GM10248 (cell line): ENCODE measurements at regions not wholly inside any gene's neighbourhood (a gene's known extent, or its start where the extent isn't known, plus 50 kb on each side); places are given as distances from the start of the nearest gene placed in this dataset.
"Not testable (repeated sequence)": the region's sequence is repeated elsewhere in the genome, so short reads cannot be mapped to it uniquely, and the experiment has no call there.

Experiments
- CTCF ChIA-PET: fragments of 300-600 bp; sonication (Branson Sonifier 250); formaldehyde crosslinking; extraction: SDS; loops from one replicate; lab custom pipeline; 2021; ENCODE audit warnings: antibody characterized with exemption; lab: Yijun Ruan, JAX
- POLR2A ChIA-PET: fragments of 350-650 bp; sonication (Branson Sonifier 250); formaldehyde crosslinking; extraction: SDS; loops from one replicate; lab custom pipeline; 2020; ENCODE audit warnings: antibody characterized with exemption; lab: Yijun Ruan, JAX
- DNase-seq: peaks from one replicate; pipeline ENCODE4 v3.0.0; 2012; ENCODE audit errors: extremely low spot score
- TF ChIP-seq, protein P1 (sequence below): IDR thresholded peaks from 2 replicates; pipeline ENCODE4 v1.5.1; 2012; ENCODE audit warnings: mild to moderate bottlenecking, low read depth; ENCODE audit errors: extremely low read depth, missing control alignments, control extremely low read depth

DNA sequence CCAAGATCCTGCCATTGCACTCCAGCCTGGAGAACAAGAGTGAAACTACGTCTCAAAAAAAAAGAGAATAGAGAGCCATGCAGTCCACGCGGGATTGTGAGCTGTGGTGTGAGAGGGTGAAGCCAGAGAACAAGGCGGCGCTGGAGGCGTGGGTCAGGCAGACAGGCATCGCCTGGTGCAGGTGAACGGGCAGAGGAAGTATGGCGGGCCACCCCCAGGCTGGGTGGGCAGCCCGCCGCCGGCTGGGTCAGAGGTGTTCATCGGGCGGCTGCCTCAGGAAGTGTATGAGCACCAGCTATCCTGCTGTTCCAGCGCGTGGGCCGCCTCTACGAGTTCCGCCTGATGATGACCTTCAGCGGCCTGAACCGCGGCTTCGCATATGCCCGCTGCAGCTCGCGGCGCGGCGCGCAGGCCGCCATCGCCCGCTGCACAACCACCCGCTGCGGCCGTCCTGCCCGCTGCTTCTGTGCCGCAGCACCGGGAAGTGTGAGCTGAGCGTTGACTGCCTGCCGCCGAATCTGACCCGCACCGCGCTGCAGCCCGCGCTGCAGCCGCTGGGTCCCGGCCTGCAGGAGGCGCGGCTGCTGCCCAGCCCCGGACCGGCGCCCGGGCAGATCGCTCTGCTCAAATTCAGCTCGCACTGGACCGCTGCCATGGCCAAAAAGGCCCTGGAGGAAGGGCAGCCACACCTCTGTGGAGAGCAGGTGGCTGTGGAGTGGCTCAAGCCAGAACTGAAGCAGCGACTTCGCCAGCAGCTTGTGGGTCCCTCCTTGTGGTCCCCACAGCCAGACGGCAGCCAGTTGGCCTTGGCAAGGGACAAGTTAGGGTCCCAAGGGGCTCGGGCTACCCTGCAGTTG, 95.5 kb upstream of the PLEKHM1 start:
- peak; percentile 27 for DNase-seq
- POLR2A ChIA-PET, result not testable (repeated sequence)
- CTCF ChIA-PET, result interaction anchor here (0.6 to 1.3 kb wide), 3 partner anchors 266 to 448 kb away, joined by 3 to 4 read pairs (median 3); no protein-coding TSS in a partner anchor
- TF ChIP-seq, protein P1, sequence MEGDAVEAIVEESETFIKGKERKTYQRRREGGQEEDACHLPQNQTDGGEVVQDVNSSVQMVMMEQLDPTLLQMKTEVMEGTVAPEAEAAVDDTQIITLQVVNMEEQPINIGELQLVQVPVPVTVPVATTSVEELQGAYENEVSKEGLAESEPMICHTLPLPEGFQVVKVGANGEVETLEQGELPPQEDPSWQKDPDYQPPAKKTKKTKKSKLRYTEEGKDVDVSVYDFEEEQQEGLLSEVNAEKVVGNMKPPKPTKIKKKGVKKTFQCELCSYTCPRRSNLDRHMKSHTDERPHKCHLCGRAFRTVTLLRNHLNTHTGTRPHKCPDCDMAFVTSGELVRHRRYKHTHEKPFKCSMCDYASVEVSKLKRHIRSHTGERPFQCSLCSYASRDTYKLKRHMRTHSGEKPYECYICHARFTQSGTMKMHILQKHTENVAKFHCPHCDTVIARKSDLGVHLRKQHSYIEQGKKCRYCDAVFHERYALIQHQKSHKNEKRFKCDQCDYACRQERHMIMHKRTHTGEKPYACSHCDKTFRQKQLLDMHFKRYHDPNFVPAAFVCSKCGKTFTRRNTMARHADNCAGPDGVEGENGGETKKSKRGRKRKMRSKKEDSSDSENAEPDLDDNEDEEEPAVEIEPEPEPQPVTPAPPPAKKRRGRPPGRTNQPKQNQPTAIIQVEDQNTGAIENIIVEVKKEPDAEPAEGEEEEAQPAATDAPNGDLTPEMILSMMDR, result peak; percentile 44

DNA sequence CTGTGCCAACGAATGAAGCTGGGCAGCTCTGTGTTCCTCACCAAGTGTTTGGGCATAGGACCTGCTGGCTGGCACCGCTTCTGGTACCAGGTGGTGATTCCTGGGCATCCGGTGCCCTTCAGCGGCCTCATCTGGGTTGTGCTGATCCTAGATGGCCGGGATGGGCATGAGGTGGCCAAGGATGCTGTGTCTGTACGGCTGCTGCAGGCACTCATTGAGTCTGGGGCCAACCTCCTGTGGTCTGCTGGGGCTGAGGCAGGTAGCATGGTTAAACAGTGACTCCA, 96.1 kb upstream of the PLEKHM1 start:
- DNase-seq, POLR2A ChIA-PET: not testable (repeated sequence)
- CTCF ChIA-PET, result interaction anchor here (0.6 kb wide), 1 partner anchor 276 kb away, joined by 4 read pairs; no protein-coding TSS in a partner anchor

DNA sequence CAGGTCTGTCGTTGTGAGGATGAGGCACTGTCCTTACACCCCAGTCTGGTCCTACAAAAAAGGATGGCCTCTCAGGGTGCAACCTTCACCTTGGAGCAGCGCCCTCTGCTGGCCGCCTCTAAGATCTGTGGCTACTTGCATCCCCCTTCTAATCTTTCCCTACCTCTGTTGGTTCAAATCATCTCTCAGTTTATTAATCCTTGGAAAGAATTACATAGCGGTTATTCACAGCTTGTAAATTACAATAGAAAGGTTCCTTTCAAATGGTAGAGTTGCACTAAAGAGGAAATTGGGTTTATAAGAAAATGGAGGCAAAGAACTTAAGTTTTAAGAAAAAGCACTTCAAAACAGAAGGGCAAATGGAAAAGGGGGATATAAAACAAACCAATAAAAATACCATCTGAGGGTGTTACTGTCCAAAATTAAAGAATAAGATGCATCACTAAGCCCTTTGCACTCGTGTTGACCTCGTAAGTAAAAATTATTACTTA, 102.0 kb upstream of the PLEKHM1 start:
- POLR2A ChIA-PET, result not testable (repeated sequence)
- CTCF ChIA-PET, result interaction anchor here (1.2 kb wide), 2 partner anchors 43 to 167 kb away, joined by 3 to 4 read pairs; no protein-coding TSS in a partner anchor
- TF ChIP-seq, protein P1, result peak; percentile 78

DNA sequence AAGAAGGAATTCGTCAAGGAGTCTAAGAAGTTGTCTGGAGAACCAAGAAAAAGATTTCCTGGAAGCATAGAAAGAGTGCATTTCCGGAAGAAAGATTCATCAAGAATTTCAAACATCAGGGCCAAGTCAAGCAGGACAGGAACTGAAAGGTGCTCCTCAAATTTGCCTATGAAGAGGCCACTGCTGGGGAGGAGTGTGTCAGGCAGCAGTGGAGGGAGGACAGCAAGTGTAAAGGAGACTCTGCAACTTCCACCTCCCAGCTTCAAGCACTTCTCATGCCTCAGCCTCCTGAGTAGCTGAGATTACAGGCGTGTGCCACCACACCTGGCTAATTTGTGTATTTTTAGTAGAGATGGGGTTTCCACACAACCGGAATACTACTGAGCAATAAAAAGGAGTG, 105.8 kb upstream of the PLEKHM1 start:
- CTCF ChIA-PET, DNase-seq, POLR2A ChIA-PET: not testable (repeated sequence)

More for the DNA sequence above, 102.0 kb upstream of the PLEKHM1 start:
- peak; percentile 58 for DNase-seq

DNA sequence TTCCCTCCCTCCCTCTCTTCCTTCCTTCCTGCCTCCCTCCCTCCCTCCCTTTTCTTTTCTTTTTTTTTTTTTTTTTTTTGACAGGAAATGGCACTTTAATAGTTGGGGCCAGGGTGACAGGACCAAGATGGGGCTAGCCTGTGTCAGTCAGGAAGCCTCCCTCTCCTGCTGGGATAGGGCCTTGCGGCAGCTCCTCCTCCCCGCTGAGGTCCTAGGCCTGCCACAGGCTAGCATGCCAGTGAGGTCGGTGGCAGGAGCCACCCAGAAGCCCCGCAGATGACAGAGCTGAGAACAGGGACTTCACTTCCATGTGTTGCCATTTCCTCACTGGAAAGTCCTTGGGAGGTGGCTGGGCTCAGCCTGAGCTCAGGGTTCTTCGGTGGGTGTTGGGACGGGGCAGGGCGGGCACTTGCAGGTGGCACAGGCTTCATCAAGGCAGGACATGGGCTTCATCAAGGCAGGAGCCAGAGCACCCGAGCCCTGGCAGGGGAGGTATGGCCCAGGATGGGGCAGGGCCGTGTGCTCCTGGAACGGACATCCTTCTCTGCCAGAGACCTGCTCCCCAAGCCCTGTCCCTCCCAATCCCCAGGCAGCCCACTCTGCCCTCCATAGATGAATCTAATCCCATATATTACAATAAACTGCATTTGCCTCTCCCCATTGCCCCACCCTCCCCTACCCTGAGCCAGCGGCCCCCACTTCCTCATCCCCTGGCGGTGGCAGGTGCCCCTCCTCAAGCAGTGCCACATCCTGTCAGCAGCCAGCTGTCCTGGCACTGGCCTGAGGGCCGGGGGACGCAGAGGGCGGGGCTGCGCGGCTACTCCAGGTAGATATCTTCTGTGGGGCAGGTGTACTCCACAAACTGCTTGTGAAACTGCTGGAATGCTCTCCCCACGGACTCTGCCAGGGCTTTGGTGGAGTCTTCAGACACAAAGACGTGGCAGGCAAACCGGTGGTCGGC, 109.8 kb upstream of the PLEKHM1 start:
- CTCF ChIA-PET, POLR2A ChIA-PET, DNase-seq: not testable (repeated sequence)

DNA sequence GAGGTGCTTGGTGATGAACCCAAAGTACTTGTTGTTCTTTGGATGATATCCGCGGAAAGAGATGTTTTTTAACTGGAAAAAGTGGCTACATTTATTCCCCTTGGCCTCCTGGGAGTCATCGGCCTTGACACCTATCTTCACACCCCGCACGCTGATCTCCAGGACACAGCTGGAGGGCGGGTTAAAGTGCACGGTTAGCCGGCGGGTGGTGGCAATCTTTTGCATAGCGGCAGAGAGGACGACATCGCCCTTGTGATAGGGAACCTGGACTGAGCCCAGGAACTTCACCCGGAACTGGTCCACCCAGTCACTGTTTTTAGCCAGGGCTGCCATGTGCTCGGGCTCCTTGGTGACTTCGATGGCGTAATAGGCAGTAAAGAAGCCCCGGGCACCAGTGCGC, 110.5 kb upstream of the PLEKHM1 start:
- POLR2A ChIA-PET, DNase-seq, CTCF ChIA-PET: not testable (repeated sequence)

DNA sequence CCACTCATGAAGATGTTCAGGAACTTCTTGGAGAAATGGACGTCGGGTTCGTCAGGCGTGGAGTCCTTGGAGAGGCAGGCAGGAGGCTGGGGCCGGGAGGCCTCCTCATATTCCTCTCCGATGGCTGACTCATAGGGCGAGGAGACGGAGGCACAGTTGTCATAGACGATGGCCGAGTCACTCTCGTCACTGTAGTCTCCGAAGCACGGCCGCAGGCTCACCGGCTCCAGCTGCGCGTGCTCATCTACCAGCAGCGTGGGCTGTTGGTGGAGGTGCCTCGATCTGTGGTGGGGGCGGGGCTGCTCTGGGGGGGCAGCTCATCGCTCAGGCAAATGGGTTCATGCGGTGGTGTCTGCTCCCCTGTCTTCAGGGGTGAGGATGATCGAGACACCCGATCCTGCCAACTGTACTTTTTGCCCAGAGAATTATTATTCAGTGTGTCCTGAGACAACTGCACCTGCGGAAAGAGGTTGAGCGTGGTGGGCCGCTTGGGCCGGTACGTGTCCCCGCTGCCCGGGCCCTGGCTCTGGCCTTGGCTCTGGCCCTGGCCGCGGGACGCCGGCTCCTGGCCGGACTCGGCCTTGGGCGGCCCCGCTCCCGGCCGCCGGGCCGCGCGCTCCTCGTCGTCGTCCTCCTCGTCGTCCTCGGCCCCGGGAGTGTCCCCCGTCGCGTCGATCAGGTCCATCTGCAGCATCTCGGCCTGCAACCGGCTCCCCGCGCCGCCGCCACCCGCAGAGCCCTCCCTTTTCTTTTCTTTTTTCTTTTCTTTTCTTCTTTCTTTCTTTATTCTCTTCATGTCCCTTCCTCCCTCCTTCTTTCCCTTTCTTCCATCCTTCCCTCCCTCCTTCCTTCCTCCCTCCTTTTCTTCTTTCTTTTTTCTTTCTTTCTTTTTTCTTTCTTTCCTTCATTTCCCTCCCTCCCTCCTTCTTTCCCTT, 111.4 kb upstream of the PLEKHM1 start:
- DNase-seq, POLR2A ChIA-PET, CTCF ChIA-PET: not testable (repeated sequence)

DNA sequence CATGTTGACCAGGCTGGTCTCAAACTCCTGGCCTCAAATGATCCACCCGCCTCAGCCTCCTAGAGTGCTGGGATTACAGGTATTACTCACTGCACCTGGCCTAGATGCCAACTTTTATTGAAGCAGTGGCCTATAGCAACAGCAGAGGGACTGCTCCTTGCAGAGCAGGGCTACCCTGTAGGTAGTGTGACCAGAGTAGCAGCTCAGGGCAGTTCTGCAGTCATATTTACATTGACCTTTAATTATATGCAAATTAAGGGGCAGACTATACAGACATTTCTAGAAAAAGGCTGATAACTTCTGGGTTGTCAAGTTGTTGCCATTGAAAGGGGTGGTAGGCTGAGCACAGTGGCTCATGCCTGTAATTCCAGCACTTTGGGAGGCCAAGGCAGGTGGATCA, 115.2 kb upstream of the PLEKHM1 start:
- DNase-seq, POLR2A ChIA-PET, CTCF ChIA-PET: not testable (repeated sequence)

DNA sequence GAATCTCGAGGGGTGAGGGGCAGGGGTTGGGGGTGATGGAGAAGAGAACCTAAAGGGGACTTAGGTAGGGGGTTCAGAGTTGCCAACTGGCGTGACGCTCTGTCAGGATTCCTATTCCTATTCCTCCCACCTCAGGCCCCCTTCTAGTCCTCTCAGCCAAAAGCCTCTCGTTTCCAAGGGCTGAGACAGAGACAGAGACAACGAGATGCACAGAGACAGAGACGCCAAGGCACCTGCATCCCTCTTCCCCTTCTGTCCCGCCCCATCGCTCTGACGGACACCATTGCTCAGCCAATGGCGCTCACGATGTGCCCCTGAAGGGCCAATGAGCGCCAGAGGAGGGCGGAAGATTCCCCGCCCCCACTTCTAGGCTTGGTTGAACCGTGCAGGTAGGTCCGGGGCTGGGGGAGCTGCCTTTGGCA, 129.5 kb upstream of the PLEKHM1 start:
- POLR2A ChIA-PET, DNase-seq, CTCF ChIA-PET: not testable (repeated sequence)

DNA sequence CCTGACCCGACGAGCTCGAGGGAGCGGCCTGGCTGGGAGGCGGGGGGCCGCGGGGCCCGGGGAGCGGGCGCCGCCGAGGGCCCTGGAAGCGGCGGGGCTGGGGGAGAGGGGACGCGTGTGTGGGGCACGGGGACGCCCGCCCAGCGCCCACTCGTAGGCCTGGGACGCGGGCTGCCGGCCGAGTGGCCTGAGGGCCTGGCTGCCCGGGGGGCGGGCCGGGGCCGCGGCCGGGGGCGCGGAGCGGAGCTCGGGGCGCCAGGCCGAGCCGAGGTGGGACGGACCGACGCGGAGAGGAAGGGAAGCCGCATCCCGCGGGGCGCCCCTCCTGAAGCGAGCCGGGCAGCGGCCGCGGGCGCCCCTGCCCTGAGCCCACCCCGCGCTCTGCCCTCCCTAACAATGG, 129.9 kb upstream of the PLEKHM1 start:
- POLR2A ChIA-PET, result not testable (repeated sequence)

DNA sequence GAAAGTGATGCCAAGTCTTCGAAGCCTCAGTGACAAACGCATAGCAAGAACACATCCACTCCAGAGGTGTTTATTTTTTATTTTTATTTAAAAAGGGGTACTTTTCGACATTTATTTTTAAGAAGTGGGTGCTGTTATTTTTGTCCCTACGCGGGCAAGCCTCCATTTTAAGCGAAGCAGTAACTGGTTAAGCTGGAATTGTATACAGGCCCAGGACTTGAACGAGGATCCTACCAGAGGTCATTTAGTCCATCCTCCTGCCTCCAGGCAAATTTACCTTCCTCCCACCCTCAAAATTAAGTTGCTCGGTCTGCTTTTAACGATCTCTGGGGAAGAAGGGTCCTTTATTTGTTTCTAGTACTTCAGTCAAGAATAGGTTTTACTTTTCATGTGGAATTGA, 130.6 kb upstream of the PLEKHM1 start:
- DNase-seq, POLR2A ChIA-PET, CTCF ChIA-PET: not testable (repeated sequence)

More for the DNA sequence above, 129.9 kb upstream of the PLEKHM1 start:
- DNase-seq, CTCF ChIA-PET: not testable (repeated sequence)

DNA sequence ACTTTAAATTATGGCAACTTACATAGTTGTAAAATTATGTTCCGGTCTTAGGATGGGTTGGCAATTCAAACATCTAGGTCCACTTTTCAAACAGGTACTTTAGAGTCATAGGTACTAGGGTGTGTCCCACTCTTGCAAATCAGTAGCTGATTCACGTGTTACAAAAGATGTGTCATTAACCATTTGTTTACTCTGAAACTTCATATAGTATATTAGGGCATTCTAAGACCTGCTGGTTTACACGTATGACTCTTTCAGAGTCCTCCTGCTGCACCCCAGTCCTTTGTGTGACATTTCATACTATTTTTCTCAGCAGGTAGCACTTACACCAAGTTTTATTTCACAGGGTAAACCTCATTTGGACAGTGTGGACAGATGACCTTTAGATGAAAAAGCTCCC, 131.8 kb upstream of the PLEKHM1 start:
- DNase-seq, POLR2A ChIA-PET, CTCF ChIA-PET: not testable (repeated sequence)
